B cell (primary cell): ENCODE measurements at regions not wholly inside any gene's neighbourhood (a gene's known extent, or its start where the extent isn't known, plus 50 kb on each side); places are given as distances from the start of the nearest gene placed in this dataset.

ENCODE experiments used
- CTCF ChIP-seq: fragments of 200-600 bp; IDR thresholded peaks from one replicate; pipeline ENCODE4 v1.8.0; 2022; ENCODE audit warnings: antibody characterized with exemption, mild to moderate bottlenecking
- EZH2 ChIP-seq: IDR thresholded peaks from 2 replicates; pipeline ENCODE4 v1.6.1; 2012; ENCODE audit warnings: borderline replicate concordance, low read depth, mild to moderate bottlenecking, moderate library complexity, low read length; ENCODE audit not compliant: insufficient read depth, poor library complexity, severe bottlenecking

- TF ChIP-seq CTCF (no peak), EZH2 (no peak)
Measured at GRCh38 chr3:165442061-165442460, 245.9 kb upstream of the SLITRK3 start.
